ENCODE measurements at regions not wholly inside any gene's neighbourhood (a gene's known extent, or its start where the extent isn't known, plus 50 kb on each side); places are given as distances from the start of the nearest gene placed in this dataset.

- Histone ChIP-seq H3K36me3 (ENCODE audit: insufficient read depth, low read length) (no peaks in the 10 kb centered on the region), H3K27ac (ENCODE audit: low read depth, low read length, poor library complexity, severe bottlenecking) (no peak overlapping the region), H3K4me2 (ENCODE audit: low read length) (no peak overlapping the region), H3K79me2 (ENCODE audit: insufficient read depth, low read depth, low read length) (no peaks in the 10 kb centered on the region), H3K9me2 (ENCODE audit: insufficient read depth, low read length) (no peaks in the 10 kb centered on the region), H4K20me1 (ENCODE audit: insufficient read depth, low read length) (no peaks in the 10 kb centered on the region), H2AFZ (ENCODE audit: low read length) (no peak overlapping the region), H3K4me3 (ENCODE audit: low read depth, low read length, poor library complexity, severe bottlenecking) (no peak overlapping the region), H3K4me1 (ENCODE audit: insufficient read depth, low read length, poor library complexity, severe bottlenecking) (no peaks in the 10 kb centered on the region), H3K9me3 (ENCODE audit: low read length) (no peaks in the 10 kb centered on the region)
- CTCF ChIA-PET (ENCODE audit: unreplicated experiment): no interaction called here
- no TSS peak for BruUV-seq (replicated peaks)
- intact Hi-C loops (cut with micrococcal nuclease; ENCODE audit: unreplicated experiment): no loop called here
- POLR2A ChIA-PET: no interaction called here
- no peak for DNase-seq (ENCODE audit: low spot score)
- TF ChIP-seq, protein P1, sequence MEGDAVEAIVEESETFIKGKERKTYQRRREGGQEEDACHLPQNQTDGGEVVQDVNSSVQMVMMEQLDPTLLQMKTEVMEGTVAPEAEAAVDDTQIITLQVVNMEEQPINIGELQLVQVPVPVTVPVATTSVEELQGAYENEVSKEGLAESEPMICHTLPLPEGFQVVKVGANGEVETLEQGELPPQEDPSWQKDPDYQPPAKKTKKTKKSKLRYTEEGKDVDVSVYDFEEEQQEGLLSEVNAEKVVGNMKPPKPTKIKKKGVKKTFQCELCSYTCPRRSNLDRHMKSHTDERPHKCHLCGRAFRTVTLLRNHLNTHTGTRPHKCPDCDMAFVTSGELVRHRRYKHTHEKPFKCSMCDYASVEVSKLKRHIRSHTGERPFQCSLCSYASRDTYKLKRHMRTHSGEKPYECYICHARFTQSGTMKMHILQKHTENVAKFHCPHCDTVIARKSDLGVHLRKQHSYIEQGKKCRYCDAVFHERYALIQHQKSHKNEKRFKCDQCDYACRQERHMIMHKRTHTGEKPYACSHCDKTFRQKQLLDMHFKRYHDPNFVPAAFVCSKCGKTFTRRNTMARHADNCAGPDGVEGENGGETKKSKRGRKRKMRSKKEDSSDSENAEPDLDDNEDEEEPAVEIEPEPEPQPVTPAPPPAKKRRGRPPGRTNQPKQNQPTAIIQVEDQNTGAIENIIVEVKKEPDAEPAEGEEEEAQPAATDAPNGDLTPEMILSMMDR (conservative IDR thresholded peaks at IDR 0.05; ENCODE audit: low read length): no peak
- TF ChIP-seq EZH2phosphoT487 (IDR thresholded peaks at IDR 0.05; ENCODE audit: borderline replicate concordance, low read depth, low read length): no peak
These were observed 355.8 kb downstream of the AMY1C start for GRCh38 chr1:104105465-104105864.

DNA sequence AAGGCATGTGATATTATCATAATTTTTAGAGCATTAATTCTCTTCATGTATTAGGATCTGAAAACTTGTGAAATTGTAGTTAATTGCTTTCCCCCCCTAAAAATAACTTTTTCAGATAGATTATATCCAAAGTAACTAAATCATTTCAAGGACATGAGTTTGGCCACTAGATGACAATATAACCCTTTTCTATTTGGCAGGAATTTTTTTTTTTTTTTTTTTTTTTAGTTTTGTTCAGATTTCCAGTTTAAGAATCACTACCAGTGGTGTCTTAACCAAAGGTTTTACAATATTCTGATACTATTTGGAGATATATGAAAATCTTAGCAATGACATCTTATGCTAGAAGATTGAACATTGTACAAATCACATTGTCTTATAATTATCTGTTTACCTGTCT lies 370.8 kb downstream of the AMY1C start:
- no peak overlapping the region for H2AFZ ChIP-seq (ENCODE audit: low read length)
- H3K4me2 ChIP-seq (ENCODE audit: low read length): no peak overlapping the region
- no peaks in the 10 kb centered on the region for H3K4me1 ChIP-seq (ENCODE audit: insufficient read depth, low read length, poor library complexity, severe bottlenecking)
- no peaks in the 10 kb centered on the region for H3K79me2 ChIP-seq (ENCODE audit: insufficient read depth, low read depth, low read length)
- ChIA-PET CTCF (ENCODE audit: unreplicated experiment) (no interaction called here), POLR2A (no interaction called here)
- no peak overlapping the region for H3K27ac ChIP-seq (ENCODE audit: low read depth, low read length, poor library complexity, severe bottlenecking)
- intact Hi-C loops (cut with micrococcal nuclease; ENCODE audit: unreplicated experiment): no loop called here
- no peaks in the 10 kb centered on the region for H3K9me3 ChIP-seq (ENCODE audit: low read length)
- no peaks in the 10 kb centered on the region for H4K20me1 ChIP-seq (ENCODE audit: insufficient read depth, low read length)
- no peak for DNase-seq (ENCODE audit: low spot score)
- H3K9me2 ChIP-seq (ENCODE audit: insufficient read depth, low read length): no peaks in the 10 kb centered on the region
- no peak overlapping the region for H3K4me3 ChIP-seq (ENCODE audit: low read depth, low read length, poor library complexity, severe bottlenecking)
- TF ChIP-seq, protein P1 (conservative IDR thresholded peaks at IDR 0.05; ENCODE audit: low read length): peak; percentile 41; the same call in 1 of the 2 replicates
- TF ChIP-seq EZH2phosphoT487 (IDR thresholded peaks at IDR 0.05; ENCODE audit: borderline replicate concordance, low read depth, low read length): no peak
- H3K36me3 ChIP-seq (ENCODE audit: insufficient read depth, low read length): no peaks in the 10 kb centered on the region
- BruUV-seq (replicated peaks): no TSS peak

DNA sequence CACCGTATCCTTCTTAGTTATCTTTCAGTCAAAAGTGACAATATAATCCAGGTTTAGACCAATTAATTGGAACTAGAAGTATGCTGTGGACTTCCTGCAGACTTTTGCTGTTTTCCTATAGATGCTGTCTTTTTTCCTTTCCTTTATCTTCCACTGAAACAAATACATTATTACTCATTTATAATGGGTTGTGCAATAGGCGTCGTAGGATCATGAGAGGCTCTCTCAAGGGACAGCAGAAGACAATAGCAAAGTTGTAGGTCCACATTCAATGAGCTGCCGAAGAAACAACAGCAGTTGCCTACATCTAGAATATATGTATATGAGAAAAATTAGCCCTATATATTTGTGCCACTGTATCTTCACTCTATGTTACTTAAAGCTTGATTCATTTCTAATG lies 371.6 kb downstream of the AMY1C start:
- Histone ChIP-seq H3K4me1 (ENCODE audit: insufficient read depth, low read length, poor library complexity, severe bottlenecking) (no peaks in the 10 kb centered on the region), H3K27ac (ENCODE audit: low read depth, low read length, poor library complexity, severe bottlenecking) (no peak overlapping the region), H3K4me2 (ENCODE audit: low read length) (no peak overlapping the region), H3K9me2 (ENCODE audit: insufficient read depth, low read length) (no peaks in the 10 kb centered on the region), H4K20me1 (ENCODE audit: insufficient read depth, low read length) (no peaks in the 10 kb centered on the region), H2AFZ (ENCODE audit: low read length) (no peak overlapping the region), H3K9me3 (ENCODE audit: low read length) (no peaks in the 10 kb centered on the region), H3K4me3 (ENCODE audit: low read depth, low read length, poor library complexity, severe bottlenecking) (no peak overlapping the region), H3K79me2 (ENCODE audit: insufficient read depth, low read depth, low read length) (no peaks in the 10 kb centered on the region), H3K36me3 (ENCODE audit: insufficient read depth, low read length) (no peaks in the 10 kb centered on the region)
- POLR2A ChIA-PET: interaction anchor here (1.1 kb wide), 1 partner anchor 19 kb away, joined by 3 read pairs; no protein-coding TSS in a partner anchor
- no peak for TF ChIP-seq EZH2phosphoT487 (IDR thresholded peaks at IDR 0.05; ENCODE audit: borderline replicate concordance, low read depth, low read length)
- TF ChIP-seq, protein P1 (conservative IDR thresholded peaks at IDR 0.05; ENCODE audit: low read length): no peak
- CTCF ChIA-PET (ENCODE audit: unreplicated experiment): no interaction called here
- no peak for DNase-seq (ENCODE audit: low spot score)
- BruUV-seq (replicated peaks): no TSS peak
- intact Hi-C loops (cut with micrococcal nuclease; ENCODE audit: unreplicated experiment): no loop called here

All from OCI-LY7 (cell line).